HCT116 (cell line): ENCODE measurements at regions not wholly inside any gene's neighbourhood (a gene's known extent, or its start where the extent isn't known, plus 50 kb on each side); places are given as distances from the start of the nearest gene placed in this dataset.

Source experiments
- ATAC-seq: fragments of 200-7000 bp; cut with Tn5 transposase; 2 replicates; pipeline ENCODE4 v1.9.1; 2020; ENCODE audit warnings: mild to moderate bottlenecking, moderate library complexity
- BruUV-seq: library from RNA; stranded (reverse); fragments of 400-500 nt; replicated peaks from 2 replicates; lab custom pipeline; 2021; lab: Mats Ljungman, UMichigan
- CTCF ChIA-PET: fragments of 300-600 bp; sonication (Branson Sonifier 250); formaldehyde crosslinking; loops from one replicate; lab custom pipeline; 2021; ENCODE audit warnings: antibody characterized with exemption; lab: Charles Lee
- POLR2A ChIA-PET: fragments of 300-600, 350-600 bp; sonication (Branson Sonifier 250); formaldehyde crosslinking; loops from one replicate; lab custom pipeline; 2021; ENCODE audit warnings: antibody characterized with exemption; lab: Charles Lee
- RAD21 ChIA-PET, 2 experiments: fragments of 300-600 bp; sonication (Branson Sonifier 250); formaldehyde crosslinking; loops; one replicate each; lab custom pipeline; 2023; ENCODE audit warnings: low total read pairs in 2 of 2; ENCODE audit not compliant: uncharacterized antibody in 2 of 2, unreplicated experiment in 2 of 2, low non-redundant PET in 1 of 2; lab: Charles Lee
- DNase-seq: peaks from one replicate; pipeline ENCODE4 v3.0.0-alpha.2; 2010; ENCODE audit warnings: low read depth, low spot score
- H2AFZ ChIP-seq: fragments of 200-600 bp; shearing (Covaris generic), sonication (generic); 2 replicates; pipeline ENCODE4 v1.6.1; 2017; ENCODE audit warnings: low read depth, mixed run types, mixed read lengths, antibody characterized with exemption, low read length; ENCODE audit not compliant: poor library complexity, severe bottlenecking
- H3K27ac ChIP-seq: 2 replicates; pipeline ENCODE4 v1.5.1; 2012; ENCODE audit warnings: low read depth, low read length
- H3K27me3 ChIP-seq: fragments of 200-600 bp; sonication (generic); 2 replicates; pipeline ENCODE4 v1.6.1; 2016; ENCODE audit warnings: mixed run types, low read length, mixed read lengths; ENCODE audit not compliant: insufficient read depth
- H3K36me3 ChIP-seq, 2 experiments: fragments of 200-500 bp in 1 of 2; fragments of 200-600 bp in 1 of 2; sonication (Bioruptor generic) in 1 of 2; sonication (generic) in 1 of 2; 2 replicates each; pipeline versions ENCODE4 v1.5.1 to v1.6.1; 2014 to 2016; ENCODE audit warnings: low read length in 2 of 2, inconsistent platforms in 1 of 2, mixed read lengths in 1 of 2, mixed run types in 1 of 2; ENCODE audit not compliant: insufficient read depth in 2 of 2, control insufficient read depth in 1 of 2
- H3K4me1 ChIP-seq, 2 experiments: fragments of 200-600 bp in 1 of 2; sonication (generic) in 1 of 2; 2 replicates each; pipeline versions ENCODE4 v1.5.1 to v1.6.1; 2012 to 2017; ENCODE audit warnings: low read length in 2 of 2, inconsistent platforms in 1 of 2, mild to moderate bottlenecking in 1 of 2, mixed read lengths in 1 of 2, mixed run types in 1 of 2, moderate library complexity in 1 of 2; ENCODE audit not compliant: insufficient read depth in 2 of 2, control insufficient read depth in 1 of 2
- H3K4me2 ChIP-seq: fragments of 200-600 bp; sonication (generic); 2 replicates; pipeline ENCODE4 v1.6.1; 2017; ENCODE audit warnings: mixed run types, low read length, mixed read lengths
- H3K4me3 ChIP-seq, 2 experiments: fragments of 200-600 bp in 1 of 2; sonication (generic) in 1 of 2; replicated peaks in 1 of 2; 2 replicates each; pipeline ENCODE4 v1.5.1; 2011 to 2016; ENCODE audit warnings: low read length in 2 of 2, control low read depth in 1 of 2, low read depth in 1 of 2, mild to moderate bottlenecking in 1 of 2, mixed read lengths in 1 of 2, mixed run types in 1 of 2
- H3K79me2 ChIP-seq: fragments of 200-600 bp; sonication (generic); 2 replicates; pipeline ENCODE4 v1.6.1; 2017; ENCODE audit warnings: mild to moderate bottlenecking, mixed run types, low read length, moderate library complexity, mixed read lengths; ENCODE audit not compliant: insufficient read depth
- H3K9ac ChIP-seq: fragments of 200-600 bp; sonication (generic); 2 replicates; pipeline ENCODE4 v1.6.1; 2016; ENCODE audit warnings: low read length, mixed read lengths
- H3K9me2 ChIP-seq: fragments of 200-600 bp; sonication (generic), shearing (Covaris generic); 2 replicates; pipeline ENCODE4 v1.6.1; 2017; ENCODE audit warnings: mixed run types, mild to moderate bottlenecking, moderate library complexity; ENCODE audit not compliant: insufficient read depth
- H3K9me3 ChIP-seq, 2 experiments: fragments of 200-500 bp in 1 of 2; fragments of 200-600 bp in 1 of 2; sonication (Bioruptor generic) in 1 of 2; sonication (generic) in 1 of 2; 2 replicates each; pipeline ENCODE4 v1.6.1; 2014 to 2017; ENCODE audit warnings: low read length in 2 of 2, mixed read lengths in 2 of 2, inconsistent platforms in 1 of 2, low read depth in 1 of 2, mild to moderate bottlenecking in 1 of 2, mixed run types in 1 of 2, moderate library complexity in 1 of 2; ENCODE audit not compliant: control insufficient read depth in 1 of 2, insufficient read depth in 1 of 2
- H4K20me1 ChIP-seq: fragments of 200-600 bp; sonication (generic), shearing (Covaris generic); 2 replicates; pipeline ENCODE4 v1.6.1; 2017; ENCODE audit warnings: mixed run types, mild to moderate bottlenecking, moderate library complexity; ENCODE audit not compliant: insufficient read depth
- EGR1 ChIP-seq: IDR thresholded peaks from 2 replicates; pipeline ENCODE4 v1.6.1; 2012; ENCODE audit warnings: low read depth
- EZH2 ChIP-seq: fragments of 200-600 bp; sonication (generic); IDR thresholded peaks from 2 replicates; pipeline ENCODE4 v1.6.1; 2017; ENCODE audit warnings: antibody characterized with exemption, mixed run types
- EZH2phosphoT487 ChIP-seq: fragments of 200-600 bp; IDR thresholded peaks from 2 replicates; pipeline ENCODE4 v1.6.1; 2018; ENCODE audit warnings: antibody characterized with exemption, borderline replicate concordance
- FOSL1 ChIP-seq: IDR thresholded peaks from 2 replicates; pipeline ENCODE4 v1.6.1; 2012; ENCODE audit warnings: low read depth
- POLR2AphosphoS5 ChIP-seq: IDR thresholded peaks from 2 replicates; pipeline ENCODE4 v1.6.1; 2011; ENCODE audit warnings: mild to moderate bottlenecking, low read depth, low read length, moderate library complexity
- RAD21 ChIP-seq: IDR thresholded peaks from 2 replicates; pipeline ENCODE4 v1.6.1; 2012; ENCODE audit warnings: low read depth, mild to moderate bottlenecking
- REST ChIP-seq: IDR thresholded peaks from 2 replicates; pipeline ENCODE4 v1.6.1; 2012; ENCODE audit warnings: low read depth
- SP1 ChIP-seq: IDR thresholded peaks from 2 replicates; pipeline ENCODE4 v1.6.1; 2012; ENCODE audit warnings: low read depth
- ZBTB33 ChIP-seq: IDR thresholded peaks from 2 replicates; pipeline ENCODE4 v1.6.1; 2011; ENCODE audit warnings: mild to moderate bottlenecking, low read length, moderate library complexity; ENCODE audit not compliant: insufficient replicate concordance; ENCODE audit errors: extremely low read depth
- intact Hi-C: fragments of 100-400 bp; cut with micrococcal nuclease; formaldehyde crosslinking; loops from 2 replicates; pipeline ENCODE4 v1.10.0; 2022

- Histone ChIP-seq H3K4me1 (no peaks in the 10 kb centered on the region), H3K36me3 (no peaks in the 10 kb centered on the region), H3K4me2 (no peak overlapping the region), H3K4me3 (no peak overlapping the region), H4K20me1 (no peaks in the 10 kb centered on the region), H3K9me2 (no peaks in the 10 kb centered on the region), H3K9me3 (peaks cover 0 to 5% of the 10 kb centered on the region in 2 experiments; a peak in 2 of 4 replicates), H2AFZ (no peak overlapping the region), H3K27ac (no peak overlapping the region), H3K9ac (no peak overlapping the region), H3K79me2 (no peaks in the 10 kb centered on the region), H3K27me3 (no peaks in the 10 kb centered on the region)
- TF ChIP-seq POLR2AphosphoS5 (no peak), FOSL1 (no peak), ZBTB33 (no peak), EZH2phosphoT487 (no peak), REST (no peak), SP1 (no peak), RAD21 (no peak), EGR1 (no peak), EZH2 (no peak)
- ChIA-PET RAD21 (no interaction called here), CTCF (no interaction called here), POLR2A (no interaction called here)
- ATAC-seq (no peak), DNase-seq (no peak)
- intact Hi-C loops = no loop called here
- no TSS peak for BruUV-seq
Observed at GRCh38 chr9:26413611-26414010, 479.0 kb downstream of the CAAP1 start.
